ENCODE measurements at regions not wholly inside any gene's neighbourhood (a gene's known extent, or its start where the extent isn't known, plus 50 kb on each side); places are given as distances from the start of the nearest gene placed in this dataset.
A peak's percentile ranks its signal among the peaks of the same experiment; 100 is the strongest.

- no peak overlapping the region for H3K9ac ChIP-seq (ENCODE audit: low read length)
- peak; percentile 64 for TF ChIP-seq CTCF (IDR thresholded peaks at IDR 0.05; ENCODE audit: low read length)
- TF ChIP-seq EZH2 (IDR thresholded peaks at IDR 0.05; ENCODE audit: borderline replicate concordance, low read length), result no peak
- H3K4me3 ChIP-seq (ENCODE audit: low read depth, low read length, poor library complexity, severe bottlenecking), result no peak overlapping the region
- no peaks in the 10 kb centered on the region for H3F3A ChIP-seq (ENCODE audit: insufficient read depth, low read length)
- H3K4me2 ChIP-seq (ENCODE audit: low read length), result no peak overlapping the region
- no peaks in the 10 kb centered on the region for H4K20me1 ChIP-seq (ENCODE audit: insufficient read depth, low read length)
- H2AFZ ChIP-seq (ENCODE audit: low read length), result no peak overlapping the region
- no peaks in the 10 kb centered on the region for H3K4me1 ChIP-seq (ENCODE audit: insufficient read depth, low read length, severe bottlenecking)
- H3K36me3 ChIP-seq (ENCODE audit: insufficient read depth, low read length), result no peaks in the 10 kb centered on the region
- no peaks in the 10 kb centered on the region for H3K9me3 ChIP-seq (ENCODE audit: low read length)
- H3K79me2 ChIP-seq (ENCODE audit: insufficient read depth, low read length), result no peaks in the 10 kb centered on the region
- no peaks in the 10 kb centered on the region for H3K27me3 ChIP-seq (ENCODE audit: insufficient read depth, low read length)
- no peak overlapping the region for H3K27ac ChIP-seq (ENCODE audit: low read depth, low read length, poor library complexity, severe bottlenecking)
- H3K9me2 ChIP-seq (ENCODE audit: low read depth, low read length), result no peaks in the 10 kb centered on the region
Measured at GRCh38 chr2:198314559-198315153, 510.3 kb downstream of the PLCL1 start.

- Histone ChIP-seq H3K9ac (ENCODE audit: low read length) (no peak overlapping the region), H3K9me3 (ENCODE audit: low read length) (no peaks in the 10 kb centered on the region), H3F3A (ENCODE audit: insufficient read depth, low read length) (no peaks in the 10 kb centered on the region), H3K4me3 (ENCODE audit: low read depth, low read length, poor library complexity, severe bottlenecking) (no peak overlapping the region), H4K20me1 (ENCODE audit: insufficient read depth, low read length) (no peaks in the 10 kb centered on the region), H3K36me3 (ENCODE audit: insufficient read depth, low read length) (no peaks in the 10 kb centered on the region), H3K9me2 (ENCODE audit: low read depth, low read length) (no peaks in the 10 kb centered on the region), H3K27ac (ENCODE audit: low read depth, low read length, poor library complexity, severe bottlenecking) (no peak overlapping the region), H3K4me2 (ENCODE audit: low read length) (no peak overlapping the region), H2AFZ (ENCODE audit: low read length) (no peak overlapping the region), H3K79me2 (ENCODE audit: insufficient read depth, low read length) (no peaks in the 10 kb centered on the region), H3K27me3 (ENCODE audit: insufficient read depth, low read length) (no peaks in the 10 kb centered on the region), H3K4me1 (ENCODE audit: insufficient read depth, low read length, severe bottlenecking) (no peaks in the 10 kb centered on the region)
- no peak for TF ChIP-seq EZH2 (IDR thresholded peaks at IDR 0.05; ENCODE audit: borderline replicate concordance, low read length)
Measured at GRCh38 chr2:198312596-198313483, 508.4 kb downstream of the PLCL1 start.

- Histone ChIP-seq H3K4me3 (ENCODE audit: low read depth, low read length, poor library complexity, severe bottlenecking) (no peak overlapping the region), H3K79me2 (ENCODE audit: insufficient read depth, low read length) (no peaks in the 10 kb centered on the region), H4K20me1 (ENCODE audit: insufficient read depth, low read length) (no peaks in the 10 kb centered on the region), H3K27me3 (ENCODE audit: insufficient read depth, low read length) (no peaks in the 10 kb centered on the region), H3K4me1 (ENCODE audit: insufficient read depth, low read length, severe bottlenecking) (no peaks in the 10 kb centered on the region), H3K27ac (ENCODE audit: low read depth, low read length, poor library complexity, severe bottlenecking) (no peak overlapping the region), H2AFZ (ENCODE audit: low read length) (no peak overlapping the region), H3K36me3 (ENCODE audit: insufficient read depth, low read length) (no peaks in the 10 kb centered on the region), H3F3A (ENCODE audit: insufficient read depth, low read length) (no peaks in the 10 kb centered on the region), H3K9ac (ENCODE audit: low read length) (no peak overlapping the region), H3K4me2 (ENCODE audit: low read length) (no peak overlapping the region), H3K9me2 (ENCODE audit: low read depth, low read length) (no peaks in the 10 kb centered on the region), H3K9me3 (ENCODE audit: low read length) (no peaks in the 10 kb centered on the region)
- TF ChIP-seq EZH2 (IDR thresholded peaks at IDR 0.05; ENCODE audit: borderline replicate concordance, low read length) (no peak), CTCF (IDR thresholded peaks at IDR 0.05; ENCODE audit: low read length) (no peak)
Measured at GRCh38 chr2:198311020-198311419, 506.6 kb downstream of the PLCL1 start.

Data from OCI-LY1 (cell line).